Activated T-helper 9 cell treated with anti-CD3 and anti-CD28 coated beads, Interleukin-2, amount 50 U/mL, for 16 hours (primary cell): ENCODE measurements at regions not wholly inside any gene's neighbourhood (a gene's known extent, or its start where the extent isn't known, plus 50 kb on each side); places are given as distances from the start of the nearest gene placed in this dataset.
"Not testable (repeated sequence)": the region's sequence is repeated elsewhere in the genome, so short reads cannot be mapped to it uniquely, and the experiment has no call there.

Experiments used
- DNase-seq: peaks from one replicate; pipeline ENCODE4 v3.0.0-alpha.2; 2020; ENCODE audit warnings: low read depth

GRCh38 chr11:91005458-91005857 lies 782.6 kb upstream of the CHORDC1 start:
- DNase-seq, result no peak

GRCh38 chr11:90997241-90997640 lies 774.4 kb upstream of the CHORDC1 start:
- no peak for DNase-seq

- not testable (repeated sequence) for DNase-seq
Observed at GRCh38 chr11:90972159-90972558, 749.3 kb upstream of the CHORDC1 start.

- DNase-seq, result no peak
Observed at GRCh38 chr11:90947930-90948329, 725.1 kb upstream of the CHORDC1 start.

- no peak for DNase-seq
Observed at GRCh38 chr11:90930252-90930651, 707.4 kb upstream of the CHORDC1 start.

GRCh38 chr11:90919332-90919731 lies 696.5 kb upstream of the CHORDC1 start:
- no peak for DNase-seq

- no peak for DNase-seq
Observed at GRCh38 chr11:90916706-90917105, 693.9 kb upstream of the CHORDC1 start.

GRCh38 chr11:90913131-90913668 lies 690.4 kb upstream of the CHORDC1 start:
- no peak for DNase-seq

- no peak for DNase-seq
Observed at GRCh38 chr11:90912631-90913030, 689.8 kb upstream of the CHORDC1 start.

GRCh38 chr11:90911192-90911591 lies 688.3 kb upstream of the CHORDC1 start:
- DNase-seq, result no peak

GRCh38 chr11:90908074-90908473 lies 685.2 kb upstream of the CHORDC1 start:
- DNase-seq, result no peak

GRCh38 chr11:90895850-90896249 lies 673.0 kb upstream of the CHORDC1 start:
- no peak for DNase-seq

GRCh38 chr11:90890347-90890746 lies 667.5 kb upstream of the CHORDC1 start:
- no peak for DNase-seq

GRCh38 chr11:90884181-90884580 lies 661.3 kb upstream of the CHORDC1 start:
- DNase-seq, result no peak

- DNase-seq, result no peak
Observed at GRCh38 chr11:90874986-90875385, 652.1 kb upstream of the CHORDC1 start.

GRCh38 chr11:90874281-90874680 lies 651.4 kb upstream of the CHORDC1 start:
- no peak for DNase-seq

GRCh38 chr11:90867416-90867815 lies 644.6 kb upstream of the CHORDC1 start:
- DNase-seq, result no peak

- no peak for DNase-seq
Observed at GRCh38 chr11:90856790-90857189, 633.9 kb upstream of the CHORDC1 start.

- no peak for DNase-seq
Observed at GRCh38 chr11:90855531-90855930, 632.7 kb upstream of the CHORDC1 start.

GRCh38 chr11:90851196-90851595 lies 628.3 kb upstream of the CHORDC1 start:
- no peak for DNase-seq

- no peak for DNase-seq
Observed at GRCh38 chr11:90849312-90849711, 626.5 kb upstream of the CHORDC1 start.

GRCh38 chr11:90847268-90847886 lies 624.5 kb upstream of the CHORDC1 start:
- DNase-seq, result no peak

GRCh38 chr11:90846628-90847027 lies 623.8 kb upstream of the CHORDC1 start:
- DNase-seq, result no peak

- no peak for DNase-seq
Observed at GRCh38 chr11:90845799-90846198, 623.0 kb upstream of the CHORDC1 start.
